ENCODE measurements at regions not wholly inside any gene's neighbourhood (a gene's known extent, or its start where the extent isn't known, plus 50 kb on each side); places are given as distances from the start of the nearest gene placed in this dataset.

DNA sequence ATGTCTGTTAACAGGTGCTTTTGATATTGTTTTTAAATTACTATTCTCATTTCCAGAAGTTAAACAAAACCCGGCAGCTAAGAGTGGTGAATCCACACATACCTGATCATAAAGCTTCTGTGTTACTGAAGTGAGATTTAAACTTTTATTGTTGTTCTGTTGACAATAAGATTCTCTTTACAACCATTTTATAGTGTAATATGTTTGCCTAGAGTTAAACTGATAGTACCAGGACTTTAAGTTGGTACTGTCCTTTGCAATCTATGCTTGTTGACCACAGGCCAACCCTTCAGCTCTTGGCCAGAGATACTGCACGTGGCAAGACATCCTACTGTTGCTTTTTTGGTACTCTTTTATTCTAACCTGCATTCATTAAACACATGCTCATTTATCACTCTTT, 806.2 kb downstream of the MTRR start:
- no peak for DNase-seq

DNA sequence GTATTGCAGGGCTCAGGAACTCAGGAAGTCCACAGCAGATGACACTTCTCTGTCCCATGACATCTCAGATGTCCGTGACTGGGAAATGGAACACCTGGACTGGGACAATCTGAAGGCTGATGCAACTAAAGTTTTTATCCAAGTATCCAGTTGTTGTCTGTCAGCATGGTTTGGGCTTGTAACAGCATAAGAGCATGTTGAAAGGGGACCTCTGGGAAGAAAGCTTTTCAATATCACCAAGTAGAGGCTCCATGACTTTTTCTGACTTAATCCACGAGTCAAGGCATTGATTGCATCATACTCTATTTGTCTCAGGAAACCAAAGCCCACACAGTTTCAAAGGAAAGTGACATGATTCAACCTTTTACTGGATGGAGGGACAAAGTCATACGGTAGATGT, 807.7 kb downstream of the MTRR start:
- DNase-seq, result no peak

DNA sequence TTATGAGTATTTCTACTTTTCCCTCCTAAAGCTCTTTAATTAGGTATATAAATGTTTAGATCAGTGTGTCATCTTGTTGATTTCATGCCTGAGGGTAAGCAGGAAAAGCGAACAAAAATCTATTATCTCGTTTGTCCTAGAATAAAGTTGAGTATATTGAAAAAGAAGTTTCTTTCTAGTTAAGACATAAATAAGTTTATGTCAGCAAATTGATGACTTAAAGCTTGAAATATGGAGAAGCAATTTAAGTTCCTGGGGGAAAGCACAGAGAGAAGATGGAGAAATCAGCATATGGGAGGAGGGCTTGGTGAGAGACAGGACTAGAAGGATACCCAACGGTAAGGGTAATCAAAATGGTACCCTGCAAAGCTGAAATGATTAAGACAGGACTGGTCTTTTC, 813.4 kb downstream of the MTRR start:
- DNase-seq, result no peak

DNA sequence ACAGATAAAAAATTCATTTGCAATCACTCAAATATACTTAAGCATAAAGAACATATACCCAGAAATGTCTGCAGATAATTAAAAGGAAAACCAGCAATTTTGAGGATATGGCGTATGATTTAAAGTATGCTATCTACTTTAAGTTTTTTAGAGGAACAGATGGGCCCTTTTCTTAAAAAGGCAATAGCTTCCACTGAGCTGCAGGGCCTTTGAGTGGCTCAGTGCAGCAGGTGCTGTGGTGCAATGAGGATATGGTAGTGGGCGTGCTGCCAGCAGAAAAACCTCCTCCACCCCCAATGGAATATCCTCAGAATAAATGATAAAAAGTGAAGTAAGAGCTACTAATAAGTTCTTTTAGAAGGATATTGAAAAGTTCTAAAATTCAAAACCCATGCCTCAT, 814.5 kb downstream of the MTRR start:
- DNase-seq, result no peak

DNA sequence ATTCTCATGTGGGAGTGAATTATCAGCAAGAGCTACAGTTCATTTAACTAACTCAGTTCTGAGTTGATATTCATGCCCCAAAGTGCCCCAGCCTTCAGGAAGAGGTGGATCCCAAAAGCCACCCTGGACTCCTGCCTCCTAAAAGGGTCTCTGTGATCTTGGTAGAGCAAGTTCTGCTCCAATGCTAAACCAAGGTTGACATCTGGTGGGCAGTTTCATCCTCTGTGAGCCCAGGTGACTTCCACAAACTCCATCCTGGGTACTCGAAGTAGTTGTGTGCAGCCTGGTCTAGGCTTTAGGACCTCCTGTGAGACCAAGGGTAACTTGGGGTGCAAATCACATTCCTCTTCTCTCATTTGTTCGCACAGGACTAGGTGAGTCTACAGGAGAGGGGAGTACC, 816.8 kb downstream of the MTRR start:
- no peak for DNase-seq

DNA sequence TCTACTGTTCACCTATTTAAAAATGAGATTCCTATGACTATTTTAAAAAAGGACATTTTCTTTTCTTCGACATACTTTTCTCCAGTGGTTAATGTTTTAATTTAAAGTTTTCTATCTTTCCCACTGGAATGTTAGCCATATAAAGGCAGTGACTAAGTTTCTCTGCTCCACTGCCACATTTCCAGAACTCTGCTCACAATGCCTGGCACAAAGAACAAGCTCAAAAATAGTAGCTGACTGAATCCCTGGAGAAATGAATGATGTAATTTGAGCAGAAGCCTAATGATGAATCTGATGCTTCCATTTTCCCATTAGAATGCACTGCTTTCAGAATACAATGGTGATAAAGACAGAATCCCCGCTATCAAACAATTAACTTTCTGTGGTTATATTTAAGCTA, 817.8 kb downstream of the MTRR start:
- no peak for DNase-seq

DNA sequence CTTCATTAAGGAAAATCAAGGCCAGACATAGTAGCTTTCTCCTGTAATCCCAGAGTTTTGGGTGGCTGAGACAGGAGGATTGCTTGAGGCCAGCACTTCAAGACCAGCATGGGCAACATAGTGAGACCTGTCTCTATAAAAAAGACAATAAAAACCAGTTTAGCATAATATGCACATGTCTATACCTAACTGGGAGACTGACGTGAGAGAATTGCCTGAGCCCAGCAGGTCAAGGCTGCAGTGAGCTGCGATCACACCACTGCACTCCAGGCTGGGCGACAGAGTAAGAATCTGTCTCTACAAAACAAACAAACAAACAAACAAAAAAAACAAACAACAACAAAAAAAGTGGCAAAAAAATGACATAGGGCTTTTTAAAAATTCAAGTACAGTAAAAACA, 820.8 kb downstream of the MTRR start:
- DNase-seq, result no peak

DNA sequence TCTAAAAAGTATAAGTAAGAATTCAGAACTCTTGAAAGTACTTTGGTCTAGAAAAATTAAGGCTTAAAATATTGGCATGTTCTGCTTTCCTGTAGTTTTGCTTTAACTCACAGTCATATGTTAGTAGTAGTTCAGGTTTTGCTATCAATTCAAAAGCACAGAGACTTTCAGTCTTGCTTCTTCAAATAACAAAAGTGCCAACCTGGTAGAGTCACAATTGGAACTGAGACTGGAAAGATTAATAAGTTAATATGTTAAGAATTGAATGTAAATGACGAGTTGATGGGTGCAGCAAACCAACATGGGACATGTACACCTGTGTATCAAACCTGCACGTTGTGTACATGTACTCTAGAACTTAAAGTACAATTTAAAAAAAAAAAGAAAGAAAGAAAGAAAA, 822.3 kb downstream of the MTRR start:
- DNase-seq, result no peak

DNA sequence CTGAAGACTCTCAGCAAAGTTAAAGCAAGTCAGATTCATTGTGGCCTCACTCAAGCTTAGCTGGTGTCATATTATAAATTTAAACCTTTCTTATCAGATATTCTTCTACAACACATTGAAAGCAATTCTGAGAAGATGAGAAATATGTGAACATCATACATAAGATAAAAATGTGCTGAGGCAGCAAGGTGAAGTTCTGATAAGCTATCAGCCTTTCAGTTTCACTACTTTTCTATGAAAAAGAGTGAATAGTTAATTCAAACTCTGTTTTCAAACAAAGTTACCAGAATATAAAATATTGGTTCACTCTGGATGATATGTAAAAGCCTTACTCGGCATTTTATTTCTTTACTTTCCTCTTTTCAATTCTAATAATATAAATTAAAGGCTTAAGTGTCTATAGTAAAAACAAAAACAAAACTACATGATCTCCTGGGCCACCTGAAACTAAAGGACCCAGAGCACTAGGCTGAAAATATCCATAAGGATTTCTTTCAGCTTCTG, 824.4 kb downstream of the MTRR start:
- no peak for DNase-seq

DNA sequence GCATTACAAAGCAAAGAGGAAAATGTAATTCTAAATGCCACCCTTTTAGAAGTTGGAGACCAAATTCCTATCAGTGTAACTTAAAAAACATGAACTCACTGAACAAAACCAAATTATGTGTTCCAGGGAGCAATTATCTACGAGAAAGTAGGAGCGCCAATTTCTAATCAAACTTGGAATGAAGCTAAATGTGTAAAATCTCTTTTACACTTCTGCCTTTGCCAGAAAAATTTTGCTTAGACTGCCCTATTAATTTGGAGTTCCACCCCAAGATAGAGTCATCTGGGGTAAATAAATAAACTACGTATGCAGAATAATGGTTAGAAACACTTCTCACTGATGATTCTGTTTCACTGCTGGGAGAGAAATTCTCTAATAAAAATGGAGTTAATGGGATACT, 825.6 kb downstream of the MTRR start:
- DNase-seq, result no peak

DNA sequence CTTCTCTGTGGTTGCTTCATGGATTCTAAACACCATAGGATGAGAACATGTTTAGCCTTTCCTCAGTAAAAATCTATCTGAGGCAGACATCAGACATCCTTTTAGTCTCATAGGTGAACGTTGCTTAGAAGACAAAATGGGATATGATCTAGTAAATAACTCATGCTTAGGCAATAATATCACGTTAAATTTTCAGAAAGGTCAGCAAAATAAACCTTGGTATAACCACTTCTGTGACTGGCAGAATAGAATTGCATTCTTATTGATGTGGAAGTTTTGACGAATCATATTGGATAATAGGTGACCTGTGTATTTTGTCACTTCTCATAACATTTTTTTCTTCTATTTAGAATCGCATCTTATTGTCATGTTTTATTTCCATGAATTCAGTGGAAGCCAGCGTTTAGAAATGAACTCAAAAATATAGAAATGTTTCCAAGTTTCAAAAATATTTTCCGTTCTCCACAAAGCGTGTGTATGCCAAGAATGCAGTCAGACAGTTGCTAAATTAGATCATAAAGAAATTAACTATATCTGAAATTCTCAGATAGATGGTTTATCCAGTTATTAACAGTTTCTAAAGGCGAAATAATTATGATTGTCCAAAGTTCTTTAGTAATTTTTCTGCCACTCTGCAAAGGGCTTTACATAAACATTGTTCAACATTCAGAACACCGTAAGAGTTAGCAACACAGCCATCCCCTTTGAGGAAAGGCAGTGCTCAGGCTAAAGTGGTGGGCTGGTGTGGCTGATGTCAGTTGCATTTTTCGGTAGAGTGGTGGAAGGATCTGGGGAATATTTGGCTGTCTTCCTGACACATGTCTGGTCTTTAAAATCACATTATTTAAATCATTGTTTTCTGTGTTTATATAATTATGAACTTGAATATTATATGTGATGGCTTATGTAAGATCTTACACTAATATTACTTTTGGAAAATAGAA, 827.2 kb downstream of the MTRR start:
- no peak for DNase-seq

DNA sequence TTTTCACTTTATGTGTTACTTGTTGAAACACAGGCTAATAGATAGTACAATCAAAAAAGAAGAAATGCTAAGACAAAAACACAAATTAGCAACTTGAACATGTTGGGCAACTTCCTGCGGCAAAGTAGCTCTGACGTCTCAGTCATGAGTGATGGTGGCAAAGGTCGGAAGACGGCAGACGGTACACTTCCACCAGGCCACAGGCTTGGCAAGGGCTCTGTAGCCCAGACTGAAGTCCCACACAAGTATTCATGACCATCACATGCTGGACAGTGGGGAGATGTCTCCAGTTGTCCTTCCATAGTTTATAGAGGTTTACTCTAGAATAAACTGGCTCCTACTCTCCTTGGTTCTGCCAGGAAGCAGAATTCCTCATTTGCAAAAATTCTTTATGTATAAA, 831.3 kb downstream of the MTRR start:
- DNase-seq, result no peak

DNA sequence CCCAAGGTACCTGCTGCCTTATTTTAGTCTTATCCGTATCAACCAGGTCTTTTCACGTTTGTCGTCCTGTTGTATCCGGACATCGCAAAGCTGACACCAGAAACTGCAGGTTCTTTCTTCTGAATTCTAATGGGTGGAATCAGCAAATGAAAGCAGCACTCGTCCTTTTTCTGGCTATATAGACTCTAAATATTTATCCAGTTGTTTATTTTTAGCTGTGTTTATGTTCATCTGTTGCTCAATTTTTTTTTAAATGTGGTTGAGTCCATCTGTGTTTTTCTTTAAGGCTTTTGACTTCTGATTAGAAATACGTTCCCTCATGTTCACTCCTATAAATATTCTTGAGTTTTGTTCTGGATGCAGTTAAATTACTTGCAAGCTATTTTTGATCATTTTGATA, 831.7 kb downstream of the MTRR start:
- DNase-seq, result no peak

DNA sequence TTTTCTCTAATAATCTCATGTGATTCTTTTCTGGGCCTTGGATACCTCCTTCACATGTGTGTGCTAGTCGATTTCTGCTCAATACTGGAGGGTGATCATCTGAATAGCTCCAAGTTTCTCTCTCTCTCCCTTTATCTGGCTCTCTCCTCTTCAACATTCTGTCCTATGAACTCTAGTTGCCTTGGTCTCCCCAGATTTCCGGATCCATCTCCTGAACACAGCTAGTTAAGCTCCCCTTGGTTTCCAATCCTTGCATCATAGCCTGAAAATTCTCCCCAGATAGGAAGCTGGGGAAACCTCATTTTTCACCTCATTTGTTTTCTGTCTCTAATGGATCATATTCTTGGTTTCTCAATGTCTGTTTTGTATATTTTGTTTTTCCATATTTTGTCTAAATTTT, 832.3 kb downstream of the MTRR start:
- no peak for DNase-seq

DNA sequence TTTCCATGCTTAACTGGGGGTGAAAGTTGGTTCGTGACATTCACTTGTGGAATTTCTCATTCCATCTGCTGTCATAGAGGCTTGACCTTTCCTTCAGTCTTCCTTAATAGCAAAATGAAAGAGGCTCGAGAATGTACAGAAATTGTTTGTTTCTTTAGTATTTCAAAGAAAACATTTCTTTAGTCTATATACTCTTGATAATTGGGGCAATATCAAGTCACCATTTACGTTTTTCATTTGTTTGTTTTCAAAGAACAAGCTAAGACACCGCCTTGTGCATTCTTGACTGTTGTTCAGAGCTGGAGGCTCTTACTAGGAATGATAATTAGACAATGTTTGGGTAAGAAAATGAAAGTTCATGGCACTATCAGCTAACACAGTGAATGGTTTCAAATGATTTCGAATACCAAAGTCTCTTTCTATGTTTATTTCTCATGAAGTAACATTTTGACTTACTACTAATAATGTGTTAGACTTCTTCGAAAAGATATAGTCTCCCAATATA, 835.4 kb downstream of the SEMA5A start:
- no peak for DNase-seq

DNA sequence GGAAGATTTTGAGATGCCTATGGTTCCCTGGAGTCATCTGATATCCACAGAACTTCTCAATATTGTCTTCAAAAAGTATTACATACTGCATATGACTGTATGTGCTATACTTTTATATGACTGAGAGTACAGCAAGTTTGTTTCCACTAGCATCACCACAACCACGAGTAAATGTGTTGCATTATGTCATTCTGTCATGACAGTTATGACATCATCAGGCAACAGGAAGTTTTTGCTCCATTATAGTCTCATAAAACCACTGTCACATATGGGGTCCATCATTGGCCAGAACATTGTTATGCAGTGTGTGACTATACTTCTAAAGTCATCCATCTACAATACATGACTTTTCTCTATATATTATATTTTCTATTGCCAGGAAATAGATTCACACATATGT, 831.7 kb downstream of the SEMA5A start:
- no peak for DNase-seq

DNA sequence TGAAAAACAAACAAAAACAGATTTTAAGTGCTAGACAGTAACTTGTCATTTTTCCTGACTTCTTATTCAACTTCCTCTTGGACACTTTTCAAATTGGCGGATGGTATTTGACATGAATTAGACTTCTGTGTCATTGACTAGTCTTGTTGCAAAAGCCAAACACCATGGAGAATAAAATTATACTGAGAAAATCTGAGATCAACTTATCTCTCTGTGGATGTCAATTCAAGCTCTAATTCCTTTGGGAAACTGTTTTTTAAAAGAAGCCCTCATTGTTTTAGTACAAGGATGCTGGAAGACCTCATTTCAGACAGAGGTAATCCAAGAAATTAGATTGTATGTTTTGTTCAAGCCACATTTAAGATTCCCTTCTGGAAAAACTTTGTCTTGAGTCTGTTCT, 831.0 kb downstream of the SEMA5A start:
- DNase-seq, result no peak

DNA sequence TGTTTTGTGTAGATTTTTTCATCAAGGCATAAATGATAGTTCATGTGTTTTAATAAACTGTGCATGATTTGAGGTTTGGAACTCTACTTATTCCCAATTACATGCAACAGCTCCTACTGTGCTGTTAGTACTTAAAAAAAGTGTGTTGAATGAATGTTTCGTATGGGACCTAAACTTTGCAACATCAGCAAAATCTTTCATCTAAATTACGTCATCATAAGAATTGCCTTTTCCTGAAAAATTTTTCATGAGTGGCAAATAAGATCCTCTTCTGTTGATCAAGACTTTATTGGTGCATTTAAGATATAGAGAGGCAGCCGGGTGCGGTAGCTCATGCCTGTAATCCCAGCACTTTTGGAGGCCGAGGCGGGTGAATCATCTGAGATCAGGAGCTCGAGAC, 826.1 kb downstream of the SEMA5A start:
- DNase-seq, result no peak

DNA sequence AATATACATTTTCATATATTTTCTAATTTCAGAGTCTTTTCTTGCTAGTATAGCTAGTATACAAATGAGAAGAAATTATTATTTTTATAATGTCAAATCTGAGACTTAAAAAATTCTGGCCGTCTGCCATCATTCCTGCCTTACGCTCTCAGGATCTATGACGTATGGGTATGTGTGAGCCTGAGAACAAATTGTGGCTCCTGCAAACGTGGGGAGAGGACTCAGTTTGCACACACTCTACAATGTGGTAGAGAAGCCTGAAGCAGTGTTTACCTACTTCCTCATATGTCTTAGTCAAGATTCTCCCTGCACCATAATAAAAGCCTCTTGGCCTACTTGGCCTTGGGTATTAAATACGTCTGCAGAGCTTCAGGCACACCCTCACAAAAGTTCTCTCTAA, 825.4 kb downstream of the SEMA5A start:
- no peak for DNase-seq

DNA sequence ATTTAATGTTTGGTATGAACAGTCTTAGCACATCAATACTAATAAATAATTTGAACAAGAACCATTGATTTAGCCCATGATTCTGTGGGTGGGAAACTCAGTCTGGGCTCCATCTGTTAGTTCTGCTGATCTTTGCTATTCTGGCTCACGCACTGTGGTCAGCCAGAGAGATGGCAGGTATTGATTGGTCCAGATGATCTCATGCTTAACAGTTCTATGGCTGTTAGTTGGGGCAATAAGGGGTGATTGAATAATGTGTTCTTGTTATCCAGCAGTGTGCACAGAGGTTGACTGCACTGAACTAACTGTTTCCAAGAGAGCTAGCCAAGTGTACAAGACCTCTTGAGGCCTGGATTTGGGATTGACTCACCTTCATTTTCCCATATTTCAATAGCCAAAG, 824.3 kb downstream of the SEMA5A start:
- DNase-seq, result no peak

DNA sequence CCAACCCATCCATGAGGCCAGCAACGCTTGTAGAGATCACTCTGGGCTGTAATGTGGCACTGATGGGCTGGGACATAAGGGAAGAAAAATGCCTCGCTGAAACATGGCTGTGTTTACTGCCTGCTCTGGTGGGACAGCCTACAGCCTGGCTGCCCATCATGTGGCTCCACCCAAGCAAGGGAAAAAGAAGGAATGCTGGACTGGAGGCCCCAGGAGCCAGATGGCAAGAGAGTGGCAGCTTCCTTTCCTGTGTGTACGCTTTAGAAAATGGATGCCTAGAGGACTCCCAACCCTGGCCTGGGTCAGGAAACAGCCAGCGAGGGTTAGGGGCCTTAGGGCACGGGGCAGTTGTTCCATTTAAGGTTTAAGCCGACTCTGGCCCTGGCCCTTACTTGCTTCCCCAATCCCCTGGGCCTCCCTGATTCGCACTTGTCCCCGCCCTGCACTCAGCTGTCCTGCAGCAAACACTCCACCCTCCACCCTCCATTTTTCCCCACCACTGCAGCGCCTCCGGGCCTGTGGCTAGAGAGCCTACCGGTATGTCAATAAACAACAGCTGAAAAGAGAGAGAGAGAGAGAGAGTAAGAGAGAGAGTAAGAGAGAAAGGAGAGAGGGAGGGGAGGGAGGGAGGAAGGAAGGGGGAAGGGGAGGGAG, 819.4 kb downstream of the SEMA5A start:
- DNase-seq, result no peak

DNA sequence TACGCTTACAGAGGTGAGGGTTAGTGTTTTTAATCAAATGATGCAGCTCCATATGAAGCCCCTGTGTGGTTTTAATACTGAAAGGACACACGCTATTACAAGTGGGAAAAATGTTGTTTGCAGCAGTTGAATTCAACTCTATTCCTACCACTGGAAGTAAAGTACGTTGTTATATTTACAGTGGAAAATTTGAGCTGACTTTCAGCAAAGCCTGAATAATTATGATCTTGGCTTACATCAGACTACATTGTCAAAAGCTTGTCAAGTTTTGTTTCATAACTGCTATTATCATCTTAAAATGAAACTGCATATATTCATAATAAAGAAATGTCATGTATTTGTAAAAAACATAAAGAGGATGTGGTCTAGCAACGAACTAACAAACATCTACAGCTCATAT, 818.5 kb downstream of the SEMA5A start:
- DNase-seq, result no peak

DNA sequence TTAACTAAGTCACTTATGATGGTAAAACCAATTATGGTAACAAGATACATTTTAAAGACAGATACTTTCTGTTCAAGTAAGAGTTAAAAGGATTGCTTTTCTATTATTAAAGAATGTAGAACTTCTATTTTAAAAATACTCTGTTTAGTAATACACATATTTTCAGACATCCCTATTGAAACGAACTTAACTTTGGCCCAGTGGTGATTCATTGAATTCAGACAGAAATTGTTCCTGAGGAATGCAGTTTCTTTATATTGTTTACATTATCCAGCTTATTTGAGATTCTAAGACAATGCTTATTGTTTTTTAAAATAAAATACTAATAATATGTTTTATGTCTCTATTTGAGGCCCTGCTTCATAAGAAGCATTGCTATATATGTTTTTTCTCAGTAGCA, 816.4 kb downstream of the SEMA5A start:
- no peak for DNase-seq

DNA sequence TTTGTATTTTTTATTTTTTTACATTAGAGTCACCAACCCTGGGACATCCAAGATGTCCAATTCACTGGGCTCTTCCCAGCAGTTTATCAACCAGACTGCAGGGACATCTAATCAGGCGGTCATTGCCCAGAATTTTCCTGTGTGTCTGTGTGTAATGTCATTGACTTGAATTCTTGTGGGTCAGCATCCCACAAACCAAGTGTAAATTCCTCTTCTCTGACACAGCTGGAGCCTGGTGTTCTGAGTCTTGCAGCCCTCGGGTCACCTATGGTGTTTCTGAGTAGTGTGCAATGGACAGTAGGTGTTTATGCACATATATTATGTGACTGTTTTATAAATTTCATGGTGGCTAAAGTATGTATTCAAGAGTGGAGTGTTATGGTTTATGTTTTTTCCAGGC, 815.7 kb downstream of the SEMA5A start:
- no peak for DNase-seq
